Right lobe of liver (tissue), 4 donors: ENCODE measurements at regions not wholly inside any gene's neighbourhood (a gene's known extent, or its start where the extent isn't known, plus 50 kb on each side); places are given as distances from the start of the nearest gene placed in this dataset.

Experiments used
- POLR2A ChIP-seq: fragments of 450-650 bp; IDR thresholded peaks from one replicate; pipeline ENCODE4 v1.6.1; 2017; ENCODE audit warnings: antibody characterized with exemption, mild to moderate bottlenecking
- TF ChIP-seq, protein P1 (sequence below), 4 donors: fragments of 200-600 bp in 3 of 4; fragments of 450-650 bp in 1 of 4; IDR thresholded peaks; one replicate each; pipeline versions ENCODE4 v1.5.1 to v1.8.0; 2016 to 2022; ENCODE audit warnings: antibody characterized with exemption in 4 of 4, mild to moderate bottlenecking in 2 of 4
- donor health status: DM: no; HTN: no; CAD: no.
- donor health status: DM: no; HTN: no; CAD: no.
- donor health status: DM: no; HTN: yes; CAD: no.

DNA sequence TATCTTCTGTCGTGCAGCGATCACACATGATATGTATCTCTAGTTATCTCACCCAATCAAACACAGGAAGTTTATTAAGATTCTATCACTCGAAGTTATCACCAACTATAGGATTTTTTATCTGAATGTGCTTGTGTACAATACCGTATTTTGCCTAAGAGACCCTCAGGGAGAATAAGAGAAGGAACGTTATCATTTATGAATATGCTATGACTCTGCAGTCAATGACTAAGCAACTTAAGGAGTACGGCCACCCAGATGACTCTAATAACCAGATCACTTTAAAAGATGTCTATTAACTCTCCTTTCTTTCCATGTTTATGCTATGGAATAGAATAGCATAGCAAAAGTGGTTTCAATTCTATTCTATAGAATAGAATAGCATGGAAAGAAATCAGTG, 486.4 kb downstream of the BCL11B start:
- TF ChIP-seq, protein P1, sequence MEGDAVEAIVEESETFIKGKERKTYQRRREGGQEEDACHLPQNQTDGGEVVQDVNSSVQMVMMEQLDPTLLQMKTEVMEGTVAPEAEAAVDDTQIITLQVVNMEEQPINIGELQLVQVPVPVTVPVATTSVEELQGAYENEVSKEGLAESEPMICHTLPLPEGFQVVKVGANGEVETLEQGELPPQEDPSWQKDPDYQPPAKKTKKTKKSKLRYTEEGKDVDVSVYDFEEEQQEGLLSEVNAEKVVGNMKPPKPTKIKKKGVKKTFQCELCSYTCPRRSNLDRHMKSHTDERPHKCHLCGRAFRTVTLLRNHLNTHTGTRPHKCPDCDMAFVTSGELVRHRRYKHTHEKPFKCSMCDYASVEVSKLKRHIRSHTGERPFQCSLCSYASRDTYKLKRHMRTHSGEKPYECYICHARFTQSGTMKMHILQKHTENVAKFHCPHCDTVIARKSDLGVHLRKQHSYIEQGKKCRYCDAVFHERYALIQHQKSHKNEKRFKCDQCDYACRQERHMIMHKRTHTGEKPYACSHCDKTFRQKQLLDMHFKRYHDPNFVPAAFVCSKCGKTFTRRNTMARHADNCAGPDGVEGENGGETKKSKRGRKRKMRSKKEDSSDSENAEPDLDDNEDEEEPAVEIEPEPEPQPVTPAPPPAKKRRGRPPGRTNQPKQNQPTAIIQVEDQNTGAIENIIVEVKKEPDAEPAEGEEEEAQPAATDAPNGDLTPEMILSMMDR (IDR thresholded peaks at IDR 0.05), result no peak
- no peak for TF ChIP-seq POLR2A
